Esophagus (tissue), 2 donors: ENCODE measurements at regions not wholly inside any gene's neighbourhood (a gene's known extent, or its start where the extent isn't known, plus 50 kb on each side); places are given as distances from the start of the nearest gene placed in this dataset.

ENCODE experiments used
- H3K27ac ChIP-seq, 2 donors: one replicate each; pipeline ENCODE4 v1.5.1; 2013; ENCODE audit warnings: low read depth in 2 of 2, mild to moderate bottlenecking in 2 of 2, inconsistent platforms in 1 of 2, low read length in 1 of 2, moderate library complexity in 1 of 2
- H3K27me3 ChIP-seq, 2 donors: one replicate each; pipeline ENCODE4 v1.6.1; 2013; ENCODE audit warnings: low read length in 2 of 2, control low read depth in 1 of 2, mild to moderate bottlenecking in 1 of 2; ENCODE audit not compliant: insufficient read depth in 2 of 2, control insufficient read depth in 1 of 2
- H3K36me3 ChIP-seq, 2 donors: one replicate each; pipeline ENCODE4 v1.6.1; 2013; ENCODE audit warnings: low read length in 1 of 2; ENCODE audit not compliant: control insufficient read depth in 2 of 2, insufficient read depth in 2 of 2
- H3K4me1 ChIP-seq, 2 donors: one replicate each; pipeline ENCODE4 v1.6.1; 2013; ENCODE audit warnings: low read length in 1 of 2; ENCODE audit not compliant: control insufficient read depth in 2 of 2, insufficient read depth in 2 of 2
- H3K4me3 ChIP-seq, 2 donors: one replicate each; pipeline ENCODE4 v1.5.1; 2013; ENCODE audit warnings: low read length in 2 of 2, mild to moderate bottlenecking in 2 of 2, low read depth in 1 of 2, moderate library complexity in 1 of 2
- H3K9me3 ChIP-seq, 2 donors: one replicate each; pipeline ENCODE4 v1.6.1; 2013; ENCODE audit warnings: mild to moderate bottlenecking in 2 of 2, low read depth in 1 of 2, low read length in 1 of 2, moderate library complexity in 1 of 2; ENCODE audit not compliant: control insufficient read depth in 2 of 2, insufficient read depth in 1 of 2
- WGBS, 2 donors: extraction: QIAGEN DNeasy Blood & Tissue Kit; methylation state at CpG; one replicate each; pipeline ENCODE4 v1.1.7; 2013; 5-methylcytosine and 5-hydroxymethylcytosine counted together
- donor health status: healthy with polysubstance abuse.
- donor health status: Bipolar disorder and iron deficiency.

DNA sequence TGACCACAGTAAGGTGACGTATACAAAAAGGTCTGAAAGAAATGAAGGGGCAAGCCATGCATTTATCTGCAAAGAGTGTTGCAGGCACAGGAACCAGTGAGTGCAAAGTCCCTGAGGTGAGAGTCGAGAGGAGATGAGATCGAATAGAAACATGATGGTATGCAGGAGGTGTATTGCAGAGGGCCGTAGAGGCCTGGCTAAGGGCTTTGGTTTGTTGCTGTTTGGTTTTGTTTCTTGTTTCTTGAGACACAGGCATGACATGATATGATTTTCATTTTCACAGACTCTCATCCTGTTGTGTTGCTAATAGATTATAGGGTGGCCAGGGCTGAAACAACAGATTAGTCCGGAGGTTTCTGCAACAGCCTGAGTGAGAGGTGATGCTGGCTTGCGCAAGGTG lies 80.4 kb downstream of the HSPH1 start:
- no peak overlapping the region for H3K27ac ChIP-seq
- WGBS, 2 donors: 77 to 84% methylated on average over 6 of the region's 6 CpGs
- no peaks in the 10 kb centered on the region for H3K27me3 ChIP-seq
- no peaks in the 10 kb centered on the region for H3K4me1 ChIP-seq
- no peak overlapping the region for H3K4me3 ChIP-seq
- H3K9me3 ChIP-seq: no peaks in the 10 kb centered on the region
- H3K36me3 ChIP-seq: no peaks in the 10 kb centered on the region

GRCh38 chr13:31074756-31075155 lies 86.9 kb downstream of the HSPH1 start:
- Histone ChIP-seq H3K27ac (no peak overlapping the region), H3K36me3 (no peaks in the 10 kb centered on the region), H3K9me3 (no peaks in the 10 kb centered on the region), H3K27me3 (no peaks in the 10 kb centered on the region), H3K4me3 (no peak overlapping the region), H3K4me1 (no peaks in the 10 kb centered on the region)

DNA sequence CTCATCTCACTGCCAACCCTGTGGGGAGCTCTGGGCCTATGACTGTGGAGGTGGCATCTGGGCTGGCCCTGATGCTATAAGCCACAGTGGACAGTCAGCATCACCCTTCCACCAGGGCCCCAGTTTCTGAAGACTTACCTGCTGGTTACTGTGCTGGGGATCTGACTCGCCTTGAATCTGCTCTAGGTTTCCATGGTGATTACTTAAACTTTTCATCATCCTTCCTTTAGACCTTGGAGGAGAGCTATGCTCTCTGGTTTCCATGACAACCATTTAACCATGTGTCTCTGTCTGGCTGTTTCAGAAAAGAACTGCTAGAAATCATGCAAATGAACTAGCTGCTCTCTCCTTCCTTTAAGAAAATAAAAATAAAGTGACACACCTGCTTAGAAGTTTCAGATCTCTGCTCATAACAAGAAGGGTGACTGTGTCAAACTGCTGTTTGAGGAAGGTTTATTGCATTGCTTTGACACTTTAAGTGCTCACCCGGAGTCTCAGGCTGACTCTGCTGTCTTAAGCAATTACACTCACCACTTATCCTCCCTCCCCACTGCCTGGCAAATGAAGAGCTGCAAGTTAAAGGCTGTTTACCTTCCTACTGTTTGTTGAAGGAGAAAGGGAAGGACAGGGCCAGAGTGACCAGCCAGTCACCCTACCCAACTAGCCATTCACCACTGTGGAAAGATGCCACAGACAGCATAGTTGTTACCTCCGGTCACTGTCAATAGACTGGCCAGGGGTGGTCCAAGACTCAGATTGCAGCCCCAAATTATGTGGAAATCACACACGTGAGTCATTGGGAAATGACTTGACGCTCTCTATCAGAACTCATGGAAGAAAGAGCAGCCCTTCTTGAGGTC lies 87.6 kb downstream of the HSPH1 start:
- H3K4me3 ChIP-seq: no peak overlapping the region
- H3K9me3 ChIP-seq: no peaks in the 10 kb centered on the region
- H3K27ac ChIP-seq: no peak overlapping the region
- no peaks in the 10 kb centered on the region for H3K4me1 ChIP-seq
- no peaks in the 10 kb centered on the region for H3K36me3 ChIP-seq
- H3K27me3 ChIP-seq: no peaks in the 10 kb centered on the region
- 67 to 75% methylated on average over 5 of the region's 5 CpGs for WGBS, 2 donors

DNA sequence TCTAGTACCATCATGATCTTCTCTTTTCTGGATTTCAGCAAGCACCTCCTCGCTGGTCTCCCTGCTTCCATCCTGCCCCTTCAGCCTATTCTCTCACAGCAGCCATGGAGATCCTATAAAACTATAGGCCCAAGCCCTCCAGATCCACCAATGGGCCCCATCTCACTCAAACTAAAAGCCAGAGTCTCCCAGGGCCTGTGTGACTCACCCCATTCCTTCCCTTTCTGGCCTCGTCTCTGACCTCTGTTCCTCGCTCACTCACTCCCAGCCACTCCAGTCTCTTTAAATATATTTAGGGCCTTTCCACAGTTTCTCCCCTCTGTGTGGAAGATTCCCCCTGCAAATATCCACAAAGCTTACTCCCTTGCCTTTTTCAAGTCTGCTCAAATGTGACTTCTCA lies 89.7 kb downstream of the HSPH1 start:
- H3K36me3 ChIP-seq: no peaks in the 10 kb centered on the region
- no peak overlapping the region for H3K4me3 ChIP-seq
- H3K27ac ChIP-seq: no peak overlapping the region
- peaks cover 0 to 5% of the 10 kb centered on the region in 2 donors for H3K4me1 ChIP-seq
- no peaks in the 10 kb centered on the region for H3K27me3 ChIP-seq
- no peaks in the 10 kb centered on the region for H3K9me3 ChIP-seq
- WGBS, 2 donors: 80 to 86% methylated on average over 3 of the region's 3 CpGs

DNA sequence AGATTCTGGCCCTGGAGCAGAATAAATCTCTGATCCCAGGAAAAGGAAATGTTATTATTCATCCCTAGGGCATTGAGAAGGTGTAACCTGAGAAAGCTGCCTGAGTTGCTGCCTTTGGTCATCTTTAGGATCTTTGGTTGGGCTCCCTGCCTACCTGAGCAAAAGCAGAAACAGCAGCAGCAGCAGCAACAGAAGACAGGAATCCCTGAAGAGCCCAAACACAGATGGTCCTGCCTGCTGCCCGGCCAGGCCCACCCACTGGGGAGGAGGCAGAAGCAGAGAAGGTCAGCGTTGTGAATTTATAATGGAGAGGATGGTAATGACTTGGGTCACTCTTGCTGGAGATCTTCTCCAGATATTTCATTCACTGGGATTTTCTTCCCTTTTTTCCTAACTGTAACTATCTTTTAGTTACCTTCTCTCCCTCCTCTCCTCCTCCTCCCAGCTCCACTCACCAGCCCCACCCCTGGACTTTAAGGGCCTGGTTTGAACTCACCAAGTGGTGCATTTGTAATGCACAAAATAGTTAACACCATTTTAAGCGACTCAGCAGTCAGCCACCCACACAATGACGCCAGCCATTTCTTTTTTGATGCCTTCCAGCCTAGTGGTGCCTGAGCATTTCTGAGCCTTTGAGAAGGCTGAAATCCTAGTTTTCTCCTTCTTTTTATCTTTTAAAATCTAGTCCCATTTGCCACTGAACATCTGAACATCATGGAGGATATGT lies 91.7 kb downstream of the HSPH1 start:
- WGBS, 2 donors: 67 to 72% methylated on average over 4 of the region's 4 CpGs
- no peaks in the 10 kb centered on the region for H3K27me3 ChIP-seq

DNA sequence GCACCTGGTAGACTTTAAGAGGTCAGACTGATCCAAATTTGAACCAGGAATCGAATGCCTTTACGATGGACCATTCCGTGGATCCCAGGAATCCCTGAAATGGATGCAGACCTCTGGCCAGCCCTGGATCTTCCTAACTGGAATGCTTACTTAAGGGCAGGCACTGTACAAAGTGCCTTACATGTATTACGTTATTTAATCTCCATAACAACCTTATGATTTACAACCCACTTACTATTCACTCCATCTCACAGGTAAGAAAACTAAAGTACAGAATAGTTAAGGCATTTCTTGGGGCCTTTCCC lies 93.6 kb downstream of the HSPH1 start:
- H3K9me3 ChIP-seq: no peaks in the 10 kb centered on the region
- no peak overlapping the region for H3K27ac ChIP-seq
- peaks cover 0 to 5% of the 10 kb centered on the region in 2 donors for H3K4me1 ChIP-seq
- no peak overlapping the region for H3K4me3 ChIP-seq
- H3K36me3 ChIP-seq: no peaks in the 10 kb centered on the region
- WGBS, 2 donors: 80 to 83% methylated on average over 4 of the region's 4 CpGs
- no peaks in the 10 kb centered on the region for H3K27me3 ChIP-seq

More for the DNA sequence above, 91.7 kb downstream of the HSPH1 start:
- H3K4me1 ChIP-seq: peaks cover 0 to 5% of the 10 kb centered on the region in 2 donors
- H3K4me3 ChIP-seq: no peak overlapping the region
- no peak overlapping the region for H3K27ac ChIP-seq
- no peaks in the 10 kb centered on the region for H3K36me3 ChIP-seq
- H3K9me3 ChIP-seq: no peaks in the 10 kb centered on the region

GRCh38 chr13:31067416-31068118 lies 94.1 kb downstream of the HSPH1 start:
- H3K4me3 ChIP-seq: no peak overlapping the region
- H3K27ac ChIP-seq: no peak overlapping the region
- H3K4me1 ChIP-seq: peaks cover 0 to 5% of the 10 kb centered on the region in 2 donors
- WGBS, 2 donors: 72 to 73% methylated on average over 8 of the region's 8 CpGs
- no peaks in the 10 kb centered on the region for H3K36me3 ChIP-seq
- H3K27me3 ChIP-seq: no peaks in the 10 kb centered on the region
- H3K9me3 ChIP-seq: no peaks in the 10 kb centered on the region

GRCh38 chr13:31064636-31065035 lies 97.1 kb downstream of the HSPH1 start:
- Histone ChIP-seq H3K27me3 (no peaks in the 10 kb centered on the region), H3K4me1 (peaks cover 0 to 5% of the 10 kb centered on the region in 2 donors), H3K36me3 (no peaks in the 10 kb centered on the region), H3K4me3 (no peak overlapping the region), H3K27ac (no peak overlapping the region), H3K9me3 (no peaks in the 10 kb centered on the region)
- WGBS, 2 donors: 78 to 86% methylated on average over 4 of the region's 4 CpGs

DNA sequence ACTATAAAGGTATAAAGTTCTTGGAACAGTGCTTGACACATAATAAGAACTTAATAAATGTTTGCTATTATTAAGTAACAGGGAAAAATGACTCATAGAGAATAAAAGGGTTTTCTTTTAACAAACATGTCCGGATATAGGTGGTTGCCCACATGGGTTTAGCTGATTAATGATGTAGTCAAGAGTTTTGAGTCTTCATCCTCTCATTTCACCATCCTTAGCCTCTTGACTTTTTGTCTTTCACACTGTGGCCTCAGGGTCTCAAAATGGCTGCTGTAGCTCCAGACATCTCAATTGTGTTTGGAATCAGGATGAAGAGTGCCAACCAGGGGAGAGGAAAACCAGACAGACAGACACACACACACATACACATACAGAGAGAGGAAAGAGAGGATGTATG lies 97.9 kb downstream of the HSPH1 start:
- Histone ChIP-seq H3K27me3 (no peaks in the 10 kb centered on the region), H3K36me3 (no peaks in the 10 kb centered on the region), H3K27ac (no peak overlapping the region), H3K4me1 (peaks cover 0 to 5% of the 10 kb centered on the region in 2 donors), H3K9me3 (no peaks in the 10 kb centered on the region), H3K4me3 (no peak overlapping the region)
- WGBS, 2 donors: 33 to 42% methylated on average over 1 of the region's 1 CpG
